SU-DHL-6 (cell line): ENCODE measurements at regions not wholly inside any gene's neighbourhood (a gene's known extent, or its start where the extent isn't known, plus 50 kb on each side); places are given as distances from the start of the nearest gene placed in this dataset.

ENCODE experiments used
- H2AFZ ChIP-seq: fragments of 200-600 bp; sonication (generic); 2 replicates; pipeline ENCODE4 v1.6.1; 2014; ENCODE audit warnings: low read depth, mild to moderate bottlenecking, moderate library complexity, mixed read lengths, antibody characterized with exemption, low read length; ENCODE audit not compliant: severe bottlenecking
- H3F3A ChIP-seq: fragments of 200-600 bp; shearing (Covaris generic); 2 replicates; pipeline ENCODE4 v1.6.0; 2016; ENCODE audit warnings: antibody characterized with exemption, mild to moderate bottlenecking; ENCODE audit not compliant: insufficient read depth
- H3K27ac ChIP-seq: fragments of 200-600 bp; sonication (generic); 2 replicates; pipeline ENCODE4 v1.5.1; 2016; ENCODE audit warnings: low read depth, mild to moderate bottlenecking, low read length, moderate library complexity, mixed read lengths
- H3K27me3 ChIP-seq: fragments of 200-600 bp; sonication (generic), shearing (Covaris generic); 2 replicates; pipeline ENCODE4 v1.6.0; 2014; ENCODE audit warnings: mild to moderate bottlenecking, low read length
- H3K36me3 ChIP-seq: fragments of 200-600 bp; sonication (generic); 2 replicates; pipeline ENCODE4 v1.6.1; 2014; ENCODE audit warnings: mild to moderate bottlenecking, low read length, mixed read lengths
- H3K4me2 ChIP-seq: fragments of 300-600, 200-600 bp; shearing (Covaris generic), sonication (generic); 2 replicates; pipeline ENCODE4 v1.6.0; 2014; ENCODE audit warnings: low read length, low read depth, mild to moderate bottlenecking; ENCODE audit not compliant: poor library complexity, severe bottlenecking
- H3K4me3 ChIP-seq: fragments of 200-600 bp; sonication (generic); 2 replicates; pipeline ENCODE4 v1.5.1; 2014; ENCODE audit warnings: antibody characterized with exemption, low read length, mild to moderate bottlenecking, mixed read lengths; ENCODE audit not compliant: insufficient read depth, poor library complexity, severe bottlenecking
- H3K79me2 ChIP-seq: fragments of 200-600 bp; sonication (generic); 2 replicates; pipeline ENCODE4 v1.6.1; 2014; ENCODE audit warnings: mild to moderate bottlenecking, low read length, moderate library complexity; ENCODE audit not compliant: insufficient read depth
- H3K9ac ChIP-seq: fragments of 200-600 bp; sonication (generic); 2 replicates; pipeline ENCODE4 v1.7.0; 2014; ENCODE audit warnings: mild to moderate bottlenecking, low read length
- H3K9me2 ChIP-seq: fragments of 200-600 bp; sonication (generic); replicated peaks from 2 replicates; pipeline ENCODE4 v1.6.1; 2014; ENCODE audit warnings: low read length; ENCODE audit not compliant: insufficient read depth
- H3K9me3 ChIP-seq: fragments of 200-600 bp; sonication (generic); 2 replicates; pipeline ENCODE4 v1.6.1; 2014; ENCODE audit warnings: low read length, mixed read lengths; ENCODE audit not compliant: insufficient read depth
- H4K20me1 ChIP-seq: fragments of 200-600 bp; sonication (generic); 2 replicates; pipeline ENCODE4 v1.6.1; 2014; ENCODE audit warnings: low read depth, mild to moderate bottlenecking, antibody characterized with exemption, low read length, moderate library complexity, mixed read lengths
- EZH2phosphoT487 ChIP-seq: fragments of 200-600 bp; sonication (generic), shearing (Covaris generic); conservative IDR thresholded peaks from 2 replicates; pipeline ENCODE4 v1.6.1; 2018; ENCODE audit warnings: mild to moderate bottlenecking, antibody characterized with exemption, low read length, moderate library complexity, mixed read lengths
- TF ChIP-seq, protein P1 (sequence below): fragments of 200-600 bp; sonication (generic); IDR thresholded peaks from one replicate; pipeline ENCODE4 v1.5.1; 2017; ENCODE audit warnings: antibody characterized with exemption, mild to moderate bottlenecking, low read length, moderate library complexity; ENCODE audit not compliant: insufficient read depth, poor library complexity, severe bottlenecking

DNA sequence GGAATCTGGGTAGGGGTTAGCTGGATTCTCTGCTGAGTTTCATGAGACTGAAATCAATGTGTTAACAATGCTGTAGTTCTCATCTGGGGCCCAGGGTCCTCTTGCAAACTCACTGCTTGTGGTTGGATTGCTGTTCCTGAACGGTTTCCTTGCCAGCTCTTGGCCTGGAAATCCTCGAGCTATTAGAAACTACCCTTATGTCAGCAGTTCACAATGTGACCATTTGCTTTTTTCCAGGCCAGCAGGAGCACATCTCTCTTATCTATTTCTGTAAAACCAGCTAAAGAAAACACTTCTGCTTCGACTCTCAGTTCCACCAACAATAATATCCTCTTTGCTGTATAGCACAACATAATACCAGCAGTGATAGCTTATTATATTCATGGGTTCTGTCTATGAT is 140.1 kb upstream of the TRAM1L1 start:
- Histone ChIP-seq H3K4me3 (no peak overlapping the region), H3K9me3 (no peaks in the 10 kb centered on the region), H3K36me3 (no peaks in the 10 kb centered on the region), H3K9ac (no peak overlapping the region), H3K4me2 (no peak overlapping the region), H3K27ac (no peak overlapping the region), H3K27me3 (no peaks in the 10 kb centered on the region), H4K20me1 (no peaks in the 10 kb centered on the region), H3F3A (no peaks in the 10 kb centered on the region), H3K9me2 (no peaks in the 10 kb centered on the region), H2AFZ (no peak overlapping the region), H3K79me2 (no peaks in the 10 kb centered on the region)
- no peak for TF ChIP-seq EZH2phosphoT487
- TF ChIP-seq, protein P1, sequence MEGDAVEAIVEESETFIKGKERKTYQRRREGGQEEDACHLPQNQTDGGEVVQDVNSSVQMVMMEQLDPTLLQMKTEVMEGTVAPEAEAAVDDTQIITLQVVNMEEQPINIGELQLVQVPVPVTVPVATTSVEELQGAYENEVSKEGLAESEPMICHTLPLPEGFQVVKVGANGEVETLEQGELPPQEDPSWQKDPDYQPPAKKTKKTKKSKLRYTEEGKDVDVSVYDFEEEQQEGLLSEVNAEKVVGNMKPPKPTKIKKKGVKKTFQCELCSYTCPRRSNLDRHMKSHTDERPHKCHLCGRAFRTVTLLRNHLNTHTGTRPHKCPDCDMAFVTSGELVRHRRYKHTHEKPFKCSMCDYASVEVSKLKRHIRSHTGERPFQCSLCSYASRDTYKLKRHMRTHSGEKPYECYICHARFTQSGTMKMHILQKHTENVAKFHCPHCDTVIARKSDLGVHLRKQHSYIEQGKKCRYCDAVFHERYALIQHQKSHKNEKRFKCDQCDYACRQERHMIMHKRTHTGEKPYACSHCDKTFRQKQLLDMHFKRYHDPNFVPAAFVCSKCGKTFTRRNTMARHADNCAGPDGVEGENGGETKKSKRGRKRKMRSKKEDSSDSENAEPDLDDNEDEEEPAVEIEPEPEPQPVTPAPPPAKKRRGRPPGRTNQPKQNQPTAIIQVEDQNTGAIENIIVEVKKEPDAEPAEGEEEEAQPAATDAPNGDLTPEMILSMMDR, result no peak

- Histone ChIP-seq H3K4me3 (no peak overlapping the region), H2AFZ (no peak overlapping the region), H4K20me1 (no peaks in the 10 kb centered on the region), H3K27me3 (no peaks in the 10 kb centered on the region), H3K9ac (no peak overlapping the region), H3K9me2 (no peaks in the 10 kb centered on the region), H3F3A (no peaks in the 10 kb centered on the region), H3K36me3 (no peaks in the 10 kb centered on the region), H3K27ac (no peak overlapping the region), H3K79me2 (no peaks in the 10 kb centered on the region), H3K4me2 (no peak overlapping the region), H3K9me3 (no peaks in the 10 kb centered on the region)
- TF ChIP-seq EZH2phosphoT487, result no peak
- TF ChIP-seq, protein P1, result no peak
These were observed 142.5 kb upstream of the TRAM1L1 start for GRCh38 chr4:117227925-117228324.

DNA sequence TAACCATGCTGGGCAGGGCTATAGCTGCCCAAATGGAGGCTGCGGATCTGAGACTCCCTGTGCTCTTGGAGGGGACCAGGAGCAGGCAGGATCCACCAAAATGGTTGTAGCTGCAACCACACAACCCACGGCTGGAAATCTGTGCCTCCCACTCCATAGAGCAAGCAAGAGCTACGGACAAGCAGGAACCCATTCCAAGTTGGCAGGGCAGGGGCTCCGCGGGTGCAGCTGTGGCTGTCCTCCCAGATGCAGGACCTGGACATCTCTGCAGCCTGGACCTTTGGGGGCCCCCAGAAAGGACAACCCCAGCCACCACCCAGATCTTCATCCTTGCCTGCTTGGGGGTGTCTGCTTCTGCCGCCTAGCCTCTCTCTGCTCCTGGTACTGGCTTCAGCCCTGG is 154.1 kb upstream of the TRAM1L1 start:
- Histone ChIP-seq H3K36me3 (no peaks in the 10 kb centered on the region), H3K9me2 (no peaks in the 10 kb centered on the region), H4K20me1 (no peaks in the 10 kb centered on the region), H3K79me2 (no peaks in the 10 kb centered on the region), H2AFZ (no peak overlapping the region), H3K4me3 (no peak overlapping the region), H3K27me3 (no peaks in the 10 kb centered on the region), H3K27ac (no peak overlapping the region), H3K4me2 (no peak overlapping the region), H3F3A (no peaks in the 10 kb centered on the region), H3K9ac (no peak overlapping the region), H3K9me3 (no peaks in the 10 kb centered on the region)
- TF ChIP-seq, protein P1, result no peak
- no peak for TF ChIP-seq EZH2phosphoT487

DNA sequence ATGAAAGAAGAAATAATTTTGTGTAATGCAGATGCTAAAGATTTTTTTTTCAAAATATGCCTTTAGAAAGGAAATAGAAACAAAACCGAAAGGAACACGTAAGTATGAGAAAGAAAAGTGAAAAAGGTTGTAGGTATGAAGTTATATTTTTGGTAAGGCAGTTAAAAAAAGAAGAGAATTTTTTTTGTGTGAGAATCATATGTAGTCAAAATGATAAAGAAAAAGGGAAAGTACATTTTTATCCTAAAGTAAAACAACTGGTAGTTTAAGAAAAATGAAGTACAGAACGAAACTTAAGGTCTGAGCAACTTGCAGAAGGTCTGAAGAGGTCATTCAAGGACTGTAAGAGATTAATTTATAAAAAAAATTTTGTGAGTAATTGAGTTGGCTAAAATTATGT is 164.0 kb upstream of the TRAM1L1 start:
- H4K20me1 ChIP-seq, result no peaks in the 10 kb centered on the region
- H3K4me2 ChIP-seq, result no peak overlapping the region
- no peak overlapping the region for H2AFZ ChIP-seq
- no peaks in the 10 kb centered on the region for H3F3A ChIP-seq
- H3K9me3 ChIP-seq, result no peaks in the 10 kb centered on the region
- H3K36me3 ChIP-seq, result no peaks in the 10 kb centered on the region
- H3K9me2 ChIP-seq, result no peaks in the 10 kb centered on the region
- TF ChIP-seq, protein P1, result no peak
- TF ChIP-seq EZH2phosphoT487, result no peak
- no peak overlapping the region for H3K4me3 ChIP-seq
- H3K27me3 ChIP-seq, result no peaks in the 10 kb centered on the region
- H3K27ac ChIP-seq, result no peak overlapping the region
- H3K9ac ChIP-seq, result no peak overlapping the region
- no peaks in the 10 kb centered on the region for H3K79me2 ChIP-seq
